ENCODE measurements at regions not wholly inside any gene's neighbourhood (a gene's known extent, or its start where the extent isn't known, plus 50 kb on each side); places are given as distances from the start of the nearest gene placed in this dataset.

DNA sequence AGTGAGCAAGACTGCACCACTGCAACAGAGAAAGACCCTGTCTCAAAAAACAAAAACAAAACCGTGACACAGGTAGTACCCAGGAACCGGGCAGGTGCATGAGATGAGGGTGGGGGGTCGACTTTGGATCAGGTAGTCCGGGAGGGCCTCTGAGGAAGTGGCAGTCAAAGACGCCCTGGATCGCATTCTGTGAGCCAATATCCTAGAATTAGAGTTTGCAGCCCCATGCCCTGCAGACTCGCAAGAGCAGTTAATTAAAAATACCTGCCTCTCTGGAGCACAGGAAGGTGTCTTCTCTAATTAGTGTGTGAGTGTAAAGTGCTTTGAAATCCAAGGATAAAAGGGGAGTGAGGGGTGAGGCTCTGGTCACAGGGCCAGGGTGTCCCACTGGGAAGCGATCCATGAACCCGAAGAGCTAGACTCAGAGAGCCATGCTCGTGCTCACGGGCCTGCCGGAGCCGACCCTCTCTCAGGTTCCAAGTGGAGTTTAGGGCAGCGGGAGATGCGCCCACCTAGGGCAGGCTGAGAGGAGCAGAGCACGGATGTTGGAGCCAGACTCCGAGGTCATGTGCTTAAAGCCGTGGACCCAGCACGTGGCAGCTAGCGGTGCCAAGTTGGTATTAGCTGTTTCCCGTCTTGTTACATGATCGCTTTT, 74.7 kb upstream of the PTPN1 start:
- no peak for DNase-seq
- H3K79me2 ChIP-seq (ENCODE audit: insufficient read depth, low read length), result no peaks in the 10 kb centered on the region
- H3K27ac ChIP-seq (ENCODE audit: low read length), result no peak overlapping the region
- no peak overlapping the region for H3K9ac ChIP-seq (ENCODE audit: low read depth, low read length)
- no peaks in the 10 kb centered on the region for H3K9me3 ChIP-seq (ENCODE audit: insufficient read depth, low read length, severe bottlenecking)
- H3K27me3 ChIP-seq (ENCODE audit: insufficient read depth, low read length, poor library complexity), result peaks cover 2% of the 10 kb centered on the region
- no peaks in the 10 kb centered on the region for H3K36me3 ChIP-seq (ENCODE audit: insufficient read depth, low read length)
- no peak for ATAC-seq (ENCODE audit: insufficient read depth, low read depth)
- H3K4me1 ChIP-seq (ENCODE audit: insufficient read depth, low read length), result no peaks in the 10 kb centered on the region
- H3K4me3 ChIP-seq (ENCODE audit: low read depth in 1 of 2, low read length in 2 of 2), result no peak overlapping the region
- H3K4me2 ChIP-seq (ENCODE audit: insufficient read depth, low read length), result no peak overlapping the region
- no peak for TF ChIP-seq EZH2 (IDR thresholded peaks at IDR 0.05; ENCODE audit: borderline replicate concordance, low read depth, low read length, severe bottlenecking)
- TF ChIP-seq, protein P1, sequence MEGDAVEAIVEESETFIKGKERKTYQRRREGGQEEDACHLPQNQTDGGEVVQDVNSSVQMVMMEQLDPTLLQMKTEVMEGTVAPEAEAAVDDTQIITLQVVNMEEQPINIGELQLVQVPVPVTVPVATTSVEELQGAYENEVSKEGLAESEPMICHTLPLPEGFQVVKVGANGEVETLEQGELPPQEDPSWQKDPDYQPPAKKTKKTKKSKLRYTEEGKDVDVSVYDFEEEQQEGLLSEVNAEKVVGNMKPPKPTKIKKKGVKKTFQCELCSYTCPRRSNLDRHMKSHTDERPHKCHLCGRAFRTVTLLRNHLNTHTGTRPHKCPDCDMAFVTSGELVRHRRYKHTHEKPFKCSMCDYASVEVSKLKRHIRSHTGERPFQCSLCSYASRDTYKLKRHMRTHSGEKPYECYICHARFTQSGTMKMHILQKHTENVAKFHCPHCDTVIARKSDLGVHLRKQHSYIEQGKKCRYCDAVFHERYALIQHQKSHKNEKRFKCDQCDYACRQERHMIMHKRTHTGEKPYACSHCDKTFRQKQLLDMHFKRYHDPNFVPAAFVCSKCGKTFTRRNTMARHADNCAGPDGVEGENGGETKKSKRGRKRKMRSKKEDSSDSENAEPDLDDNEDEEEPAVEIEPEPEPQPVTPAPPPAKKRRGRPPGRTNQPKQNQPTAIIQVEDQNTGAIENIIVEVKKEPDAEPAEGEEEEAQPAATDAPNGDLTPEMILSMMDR (IDR thresholded peaks at IDR 0.05; ENCODE audit: borderline replicate concordance, extremely low read depth, low read length, poor library complexity, severe bottlenecking), result no peak
- no peak overlapping the region for H2AFZ ChIP-seq (ENCODE audit: low read depth, low read length)
- H4K20me1 ChIP-seq (ENCODE audit: insufficient read depth, low read length), result peaks cover 4% of the 10 kb centered on the region; the same call in 1 of the 2 replicates

DNA sequence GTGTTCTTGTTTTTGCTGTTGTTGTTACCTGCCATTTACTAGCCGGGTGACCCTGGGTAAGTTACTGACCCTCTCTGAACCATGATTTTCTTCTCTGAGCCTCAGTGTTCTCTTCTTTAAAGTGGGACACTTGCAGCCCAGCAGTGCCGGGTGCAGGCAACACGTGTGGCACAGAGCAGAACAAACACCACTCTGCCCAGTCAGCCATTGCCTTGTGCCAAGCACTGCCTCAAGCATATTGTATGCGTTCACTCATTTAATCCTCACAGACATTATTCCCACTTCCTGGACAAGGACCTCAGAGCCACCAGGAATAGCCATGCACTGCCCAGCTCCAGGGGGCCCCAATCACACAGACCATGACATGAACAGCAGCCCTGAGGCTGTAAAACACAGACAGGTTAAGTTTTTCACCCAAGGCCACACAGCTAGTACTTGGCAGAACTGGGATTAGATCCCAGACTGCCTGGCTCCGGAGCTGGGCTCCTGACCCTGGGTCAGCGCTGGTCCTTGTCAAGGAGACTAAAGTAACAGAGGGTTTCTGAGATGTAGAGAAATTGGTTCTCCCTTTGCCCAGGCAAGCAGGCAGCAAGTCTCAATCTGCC, 74.0 kb upstream of the PTPN1 start:
- Histone ChIP-seq H3K4me2 (ENCODE audit: insufficient read depth, low read length) (no peak overlapping the region), H3K27ac (ENCODE audit: low read length) (no peak overlapping the region)
- DNase-seq, result no peak

DNA sequence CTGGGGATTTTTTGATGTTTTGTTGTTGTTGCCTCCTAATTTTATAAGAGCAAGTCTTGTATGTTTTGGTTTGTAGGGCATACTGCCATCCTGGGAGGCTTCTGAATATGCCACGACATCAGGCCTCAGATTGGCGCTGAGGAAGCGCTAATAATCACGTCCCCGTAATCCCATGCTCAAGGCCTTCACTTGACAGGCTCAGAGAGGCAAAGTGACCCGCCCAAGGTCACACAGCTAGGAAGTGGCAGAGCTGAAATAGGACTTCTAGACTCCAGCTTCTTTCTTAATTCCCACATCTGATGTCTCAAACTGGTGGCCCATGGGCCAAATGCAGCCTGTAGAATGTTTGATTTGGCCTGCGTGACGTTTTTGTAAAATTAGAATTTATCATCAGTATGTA, 73.5 kb upstream of the PTPN1 start:
- Histone ChIP-seq H3K9ac (ENCODE audit: low read depth, low read length) (no peak overlapping the region), H4K20me1 (ENCODE audit: insufficient read depth, low read length) (no peaks in the 10 kb centered on the region), H3K36me3 (ENCODE audit: insufficient read depth, low read length) (no peaks in the 10 kb centered on the region), H3K27ac (ENCODE audit: low read length) (no peak overlapping the region), H3K79me2 (ENCODE audit: insufficient read depth, low read length) (no peaks in the 10 kb centered on the region), H3K4me2 (ENCODE audit: insufficient read depth, low read length) (no peak overlapping the region), H3K27me3 (ENCODE audit: insufficient read depth, low read length, poor library complexity) (peaks cover 2% of the 10 kb centered on the region), H2AFZ (ENCODE audit: low read depth, low read length) (no peak overlapping the region), H3K4me1 (ENCODE audit: insufficient read depth, low read length) (no peaks in the 10 kb centered on the region), H3K9me3 (ENCODE audit: insufficient read depth, low read length, severe bottlenecking) (no peaks in the 10 kb centered on the region), H3K4me3 (ENCODE audit: low read depth in 1 of 2, low read length in 2 of 2) (no peak overlapping the region)
- no peak for ATAC-seq (ENCODE audit: insufficient read depth, low read depth)
- TF ChIP-seq, protein P1 (IDR thresholded peaks at IDR 0.05; ENCODE audit: borderline replicate concordance, extremely low read depth, low read length, poor library complexity, severe bottlenecking), result no peak
- no peak for DNase-seq

More for the DNA sequence above, 74.0 kb upstream of the PTPN1 start:
- Histone ChIP-seq H3K9me3 (ENCODE audit: insufficient read depth, low read length, severe bottlenecking) (no peaks in the 10 kb centered on the region), H3K79me2 (ENCODE audit: insufficient read depth, low read length) (no peaks in the 10 kb centered on the region), H3K4me1 (ENCODE audit: insufficient read depth, low read length) (no peaks in the 10 kb centered on the region), H4K20me1 (ENCODE audit: insufficient read depth, low read length) (peaks cover under 1% of the 10 kb centered on the region; the same call in 1 of the 2 replicates), H2AFZ (ENCODE audit: low read depth, low read length) (no peak overlapping the region), H3K9ac (ENCODE audit: low read depth, low read length) (no peak overlapping the region), H3K36me3 (ENCODE audit: insufficient read depth, low read length) (no peaks in the 10 kb centered on the region), H3K27me3 (ENCODE audit: insufficient read depth, low read length, poor library complexity) (peaks cover 2% of the 10 kb centered on the region), H3K4me3 (ENCODE audit: low read depth in 1 of 2, low read length in 2 of 2) (no peak overlapping the region)
- no peak for TF ChIP-seq EZH2 (IDR thresholded peaks at IDR 0.05; ENCODE audit: borderline replicate concordance, low read depth, low read length, severe bottlenecking)
- TF ChIP-seq, protein P1 (IDR thresholded peaks at IDR 0.05; ENCODE audit: borderline replicate concordance, extremely low read depth, low read length, poor library complexity, severe bottlenecking), result no peak
- ATAC-seq (ENCODE audit: insufficient read depth, low read depth), result no peak

Data from DND-41 (cell line).